AG09319 (cell line): ENCODE measurements at regions not wholly inside any gene's neighbourhood (a gene's known extent, or its start where the extent isn't known, plus 50 kb on each side); places are given as distances from the start of the nearest gene placed in this dataset.

Source experiments
- DNase-seq: peaks from one replicate; pipeline ENCODE4 v3.0.0-alpha.2; 2010; ENCODE audit warnings: low read depth; ENCODE audit errors: extremely low read depth
- CTCF ChIP-seq: IDR thresholded peaks from 2 replicates; pipeline ENCODE4 v1.5.1; 2011; ENCODE audit warnings: low read depth, mild to moderate bottlenecking, inconsistent platforms, low read length, moderate library complexity

- TF ChIP-seq CTCF = no peak
- DNase-seq = no peak
Observed at GRCh38 chr4:57410331-57411052, 300.3 kb upstream of the IGFBP7 start.

GRCh38 chr4:57405359-57405758, 295.2 kb upstream of the IGFBP7 start:
- no peak for TF ChIP-seq CTCF
- no peak for DNase-seq

- TF ChIP-seq CTCF = no peak
- no peak for DNase-seq
Observed at GRCh38 chr4:57404483-57404882, 294.3 kb upstream of the IGFBP7 start.

- DNase-seq = no peak
- TF ChIP-seq CTCF = no peak
Observed at GRCh38 chr4:57403591-57403990, 293.4 kb upstream of the IGFBP7 start.

- no peak for TF ChIP-seq CTCF
- DNase-seq = no peak
Observed at GRCh38 chr4:57401586-57401985, 291.4 kb upstream of the IGFBP7 start.

- no peak for TF ChIP-seq CTCF
- no peak for DNase-seq
Observed at GRCh38 chr4:57378766-57379165, 268.6 kb upstream of the IGFBP7 start.

- no peak for DNase-seq
- no peak for TF ChIP-seq CTCF
Observed at GRCh38 chr4:57374866-57375595, 264.8 kb upstream of the IGFBP7 start.
